ENCODE measurements at regions not wholly inside any gene's neighbourhood (a gene's known extent, or its start where the extent isn't known, plus 50 kb on each side); places are given as distances from the start of the nearest gene placed in this dataset.
"Not testable (repeated sequence)": the region's sequence is repeated elsewhere in the genome, so short reads cannot be mapped to it uniquely, and the experiment has no call there.

GRCh38 chrX:138282598-138283150 lies 428.8 kb downstream of the FGF13 start:
- DNase-seq (ENCODE audit: low read depth, low spot score): not testable (repeated sequence)

GRCh38 chrX:138287205-138287877 lies 424.2 kb downstream of the FGF13 start:
- no peak for DNase-seq (ENCODE audit: low read depth, low spot score)

GRCh38 chrX:138294951-138295350 lies 416.6 kb downstream of the FGF13 start:
- DNase-seq (ENCODE audit: low read depth, low spot score): no peak

GRCh38 chrX:138298268-138298667 lies 413.2 kb downstream of the FGF13 start:
- DNase-seq (ENCODE audit: low read depth, low spot score): no peak

- no peak for DNase-seq (ENCODE audit: low read depth, low spot score)
These were observed 365.7 kb downstream of the FGF13 start for GRCh38 chrX:138345801-138346200.

GRCh38 chrX:138349351-138349750 lies 362.2 kb downstream of the FGF13 start:
- no peak for DNase-seq (ENCODE audit: low read depth, low spot score)

GRCh38 chrX:138378876-138379275 lies 332.6 kb downstream of the FGF13 start:
- DNase-seq (ENCODE audit: low read depth, low spot score): no peak

- no peak for DNase-seq (ENCODE audit: low read depth, low spot score)
These were observed 303.4 kb downstream of the FGF13 start for GRCh38 chrX:138408101-138408500.

GRCh38 chrX:138411048-138411447 lies 300.5 kb downstream of the FGF13 start:
- DNase-seq (ENCODE audit: low read depth, low spot score): no peak
